MM.1S (cell line): ENCODE measurements at regions not wholly inside any gene's neighbourhood (a gene's known extent, or its start where the extent isn't known, plus 50 kb on each side); places are given as distances from the start of the nearest gene placed in this dataset.

Experiments
- EZH2 ChIP-seq: fragments of 300-600 bp; sonication (generic); optimal IDR thresholded peaks from 2 replicates; pipeline ENCODE3; 2017; ENCODE audit warnings: low read depth, mild to moderate bottlenecking, antibody characterized with exemption, low read length, mixed read lengths
- EZH2phosphoT487 ChIP-seq: fragments of 300-600 bp; sonication (generic); IDR thresholded peaks from 2 replicates; pipeline ENCODE4 v1.6.1; 2018; ENCODE audit warnings: antibody characterized with exemption, low read length
- TF ChIP-seq, protein P1 (sequence below): fragments of 300-600 bp; sonication (generic); IDR thresholded peaks from 2 replicates; pipeline ENCODE4 v1.5.1; 2016; ENCODE audit warnings: antibody characterized with exemption, low read length, mixed read lengths

DNA sequence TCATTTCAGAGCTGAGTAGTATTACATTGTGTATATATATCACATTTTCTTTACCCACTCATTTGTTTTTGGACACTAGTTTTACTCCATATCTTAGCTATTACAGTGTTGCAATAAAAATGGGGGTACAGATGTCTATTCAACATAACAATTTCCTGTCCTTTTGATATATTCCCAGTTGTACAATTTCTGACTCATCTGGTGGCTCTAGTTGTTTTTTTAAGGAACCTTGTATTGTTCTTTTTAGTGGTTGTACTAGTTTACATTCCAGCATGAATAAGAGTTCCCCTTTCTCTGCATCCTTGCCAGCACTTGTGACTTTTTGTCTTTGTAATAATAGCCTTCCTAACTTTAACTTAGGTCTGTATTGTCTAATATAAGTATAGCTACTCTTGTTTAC, 739.9 kb downstream of the XPNPEP1 start:
- TF ChIP-seq EZH2phosphoT487 (no peak), EZH2 (no peak)
- TF ChIP-seq, protein P1, sequence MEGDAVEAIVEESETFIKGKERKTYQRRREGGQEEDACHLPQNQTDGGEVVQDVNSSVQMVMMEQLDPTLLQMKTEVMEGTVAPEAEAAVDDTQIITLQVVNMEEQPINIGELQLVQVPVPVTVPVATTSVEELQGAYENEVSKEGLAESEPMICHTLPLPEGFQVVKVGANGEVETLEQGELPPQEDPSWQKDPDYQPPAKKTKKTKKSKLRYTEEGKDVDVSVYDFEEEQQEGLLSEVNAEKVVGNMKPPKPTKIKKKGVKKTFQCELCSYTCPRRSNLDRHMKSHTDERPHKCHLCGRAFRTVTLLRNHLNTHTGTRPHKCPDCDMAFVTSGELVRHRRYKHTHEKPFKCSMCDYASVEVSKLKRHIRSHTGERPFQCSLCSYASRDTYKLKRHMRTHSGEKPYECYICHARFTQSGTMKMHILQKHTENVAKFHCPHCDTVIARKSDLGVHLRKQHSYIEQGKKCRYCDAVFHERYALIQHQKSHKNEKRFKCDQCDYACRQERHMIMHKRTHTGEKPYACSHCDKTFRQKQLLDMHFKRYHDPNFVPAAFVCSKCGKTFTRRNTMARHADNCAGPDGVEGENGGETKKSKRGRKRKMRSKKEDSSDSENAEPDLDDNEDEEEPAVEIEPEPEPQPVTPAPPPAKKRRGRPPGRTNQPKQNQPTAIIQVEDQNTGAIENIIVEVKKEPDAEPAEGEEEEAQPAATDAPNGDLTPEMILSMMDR, result no peak
